Panc1 (cell line): ENCODE measurements at regions not wholly inside any gene's neighbourhood (a gene's known extent, or its start where the extent isn't known, plus 50 kb on each side); places are given as distances from the start of the nearest gene placed in this dataset.

Experiments
- ATAC-seq: fragments of 200-7000 bp; cut with Tn5 transposase; 2 replicates; pipeline ENCODE4 v1.9.1; 2020; ENCODE audit warnings: mild to moderate bottlenecking, moderate library complexity
- BruUV-seq: library from RNA; stranded (reverse); fragments of 400-500 nt; replicated peaks from 2 replicates; lab custom pipeline; 2021; lab: Mats Ljungman, UMichigan
- CTCF ChIA-PET: fragments of 300-600 bp; sonication (Branson Sonifier 250); formaldehyde crosslinking; loops from one replicate; lab custom pipeline; 2022; ENCODE audit warnings: antibody characterized with exemption; lab: Charles Lee
- POLR2A ChIA-PET: fragments of 300-600 bp; sonication (Branson Sonifier 250); formaldehyde crosslinking; loops from one replicate; lab custom pipeline; 2022; ENCODE audit warnings: antibody characterized with exemption; lab: Charles Lee
- DNase-seq: peaks from one replicate; pipeline ENCODE4 v3.0.0-alpha.2; 2010; ENCODE audit warnings: low read depth, low spot score
- H3K27ac ChIP-seq: 2 replicates; pipeline ENCODE4 v1.5.1; 2011; ENCODE audit warnings: mild to moderate bottlenecking, low read length, inconsistent platforms
- H3K27me3 ChIP-seq: fragments of 200-500 bp; sonication (Bioruptor generic); 2 replicates; pipeline ENCODE4 v1.6.0; 2014; ENCODE audit warnings: low read length, inconsistent platforms; ENCODE audit not compliant: control insufficient read depth, insufficient read depth
- H3K36me3 ChIP-seq: fragments of 200-500 bp; sonication (Bioruptor generic); 2 replicates; pipeline ENCODE4 v1.5.1; 2014; ENCODE audit warnings: inconsistent platforms, mild to moderate bottlenecking, low read length, moderate library complexity; ENCODE audit not compliant: control insufficient read depth, insufficient read depth
- H3K4me1 ChIP-seq: 2 replicates; pipeline ENCODE4 v1.5.1; 2011; ENCODE audit warnings: inconsistent platforms, mild to moderate bottlenecking, low read length, moderate library complexity; ENCODE audit not compliant: control insufficient read depth, insufficient read depth
- H3K4me3 ChIP-seq, 2 experiments: 2 replicates each; pipeline ENCODE4 v1.5.1; 2011 to 2012; ENCODE audit warnings: low read depth in 2 of 2, low read length in 2 of 2, mild to moderate bottlenecking in 2 of 2, inconsistent platforms in 1 of 2, moderate library complexity in 1 of 2
- H3K9me3 ChIP-seq: fragments of 200-500 bp; sonication (Bioruptor generic); 2 replicates; pipeline ENCODE4 v1.5.1; 2014; ENCODE audit warnings: low read depth, mild to moderate bottlenecking, inconsistent platforms, low read length, moderate library complexity; ENCODE audit not compliant: control insufficient read depth, insufficient read depth
- CTCF ChIP-seq: fragments of 450-650 bp; IDR thresholded peaks from 2 replicates; pipeline ENCODE4 v1.5.1; 2017; ENCODE audit warnings: mild to moderate bottlenecking
- POLR2AphosphoS5 ChIP-seq: IDR thresholded peaks from 2 replicates; pipeline ENCODE4 v1.6.1; 2012; ENCODE audit warnings: mild to moderate bottlenecking, low read depth, low read length, moderate library complexity
- REST ChIP-seq, 2 experiments: IDR thresholded peaks; 2 replicates each; pipeline ENCODE4 v1.6.1; 2011 to 2012; ENCODE audit warnings: low read depth in 2 of 2, control low read depth in 1 of 2, low read length in 1 of 2, mild to moderate bottlenecking in 1 of 2, moderate library complexity in 1 of 2; ENCODE audit not compliant: insufficient read depth in 1 of 2
- SIN3A ChIP-seq: IDR thresholded peaks from 2 replicates; pipeline ENCODE4 v1.6.1; 2012; ENCODE audit warnings: low read depth, mild to moderate bottlenecking, low read length, moderate library complexity, borderline replicate concordance; ENCODE audit not compliant: insufficient read depth
- TCF7L2 ChIP-seq: IDR thresholded peaks from 2 replicates; pipeline ENCODE4 v1.6.1; 2011; ENCODE audit warnings: mild to moderate bottlenecking, low read depth, low read length, inconsistent platforms
- in situ Hi-C: cut with HindIII; loops from 2 replicates; pipeline ENCODE4 v1.10.0; 2016; ENCODE audit warnings: low sequenced_read_pairs, low pct_unique_long_range_greater_than_20kb
- intact Hi-C: fragments of 100-400 bp; cut with micrococcal nuclease; formaldehyde crosslinking; loops from one replicate; pipeline ENCODE4 v1.10.0; 2022; ENCODE audit not compliant: unreplicated experiment

- ChIA-PET POLR2A (no interaction called here), CTCF (no interaction called here)
- Histone ChIP-seq H3K27me3 (no peaks in the 10 kb centered on the region), H3K4me1 (no peaks in the 10 kb centered on the region), H3K36me3 (no peaks in the 10 kb centered on the region), H3K9me3 (peaks cover 3% of the 10 kb centered on the region; the same call in 1 of the 2 replicates), H3K4me3 (no peak overlapping the region), H3K27ac (no peak overlapping the region)
- TF ChIP-seq TCF7L2 (no peak), CTCF (no peak), REST (IDR thresholded peaks at IDR 0.05; ENCODE audit: insufficient read depth in 1 of 2, low read depth in 2 of 2, low read length in 1 of 2) (no peak), SIN3A (no peak), POLR2AphosphoS5 (no peak)
- intact Hi-C loops (no loop called here), in situ Hi-C loops (no loop called here)
- no TSS peak for BruUV-seq
- no peak for DNase-seq
- no peak for ATAC-seq
Observed at GRCh38 chr11:24389575-24389974, 107.3 kb upstream of the LUZP2 start.

- DNase-seq: no peak
- H3K4me1 ChIP-seq: no peaks in the 10 kb centered on the region
- no peak overlapping the region for H3K4me3 ChIP-seq
- in situ Hi-C loops: no loop called here
- H3K27me3 ChIP-seq: no peaks in the 10 kb centered on the region
- no TSS peak for BruUV-seq
- ChIA-PET POLR2A (no interaction called here), CTCF (no interaction called here)
- TF ChIP-seq TCF7L2 (no peak), POLR2AphosphoS5 (no peak)
- H3K27ac ChIP-seq: no peak overlapping the region
- H3K36me3 ChIP-seq: no peaks in the 10 kb centered on the region
- H3K9me3 ChIP-seq: peaks cover 3% of the 10 kb centered on the region; the same call in 1 of the 2 replicates
- no peak for ATAC-seq
- intact Hi-C loops: no loop called here
Observed at GRCh38 chr11:24390016-24390415, 106.8 kb upstream of the LUZP2 start.

- in situ Hi-C loops (no loop called here), intact Hi-C loops (no loop called here)
- no TSS peak for BruUV-seq
- POLR2A ChIA-PET: no interaction called here
- Histone ChIP-seq H3K9me3 (peaks cover 3% of the 10 kb centered on the region; the same call in 1 of the 2 replicates), H3K36me3 (no peaks in the 10 kb centered on the region), H3K27ac (no peak overlapping the region), H3K4me3 (no peak overlapping the region), H3K4me1 (no peaks in the 10 kb centered on the region), H3K27me3 (no peaks in the 10 kb centered on the region)
- CTCF ChIA-PET: no interaction called here
- TF ChIP-seq REST (IDR thresholded peaks at IDR 0.05; ENCODE audit: insufficient read depth in 1 of 2, low read depth in 2 of 2, low read length in 1 of 2) (no peak), TCF7L2 (no peak), SIN3A (no peak), POLR2AphosphoS5 (no peak), CTCF (no peak)
- DNase-seq: no peak
- ATAC-seq: no peak
Observed at GRCh38 chr11:24390762-24391161, 106.1 kb upstream of the LUZP2 start.
